ENCODE measurements at regions not wholly inside any gene's neighbourhood (a gene's known extent, or its start where the extent isn't known, plus 50 kb on each side); places are given as distances from the start of the nearest gene placed in this dataset.

GRCh38 chr6:169902070-169902469, 150.6 kb downstream of the ERMARD start:
- no peak for TF ChIP-seq GATA2 (IDR thresholded peaks at IDR 0.05; ENCODE audit: low read depth, low read length)
- TF ChIP-seq GATA3 (IDR thresholded peaks at IDR 0.05; ENCODE audit: low read depth, low read length): no peak
